Gastroesophageal sphincter (tissue), 4 donors: ENCODE measurements at regions not wholly inside any gene's neighbourhood (a gene's known extent, or its start where the extent isn't known, plus 50 kb on each side); places are given as distances from the start of the nearest gene placed in this dataset.

Source experiments
- ATAC-seq: fragments of 150-250 bp; one replicate; pipeline ENCODE4 v1.9.1; 2016; ENCODE audit warnings: mild to moderate bottlenecking, moderate library complexity
- H3K27ac ChIP-seq, 4 donors: fragments of 200-600 bp; sonication (generic) in 3 of 4; 1 replicate in 3 of 4; 2 replicates in 1 of 4; pipeline ENCODE4 v1.5.1; 2016 to 2019
- H3K27me3 ChIP-seq: fragments of 200-600 bp; sonication (generic); one replicate; pipeline ENCODE4 v1.5.1; 2019
- H3K36me3 ChIP-seq, 2 donors: fragments of 200-600 bp; sonication (generic); one replicate each; pipeline ENCODE4 v1.5.1; 2019; ENCODE audit warnings: control low read depth in 1 of 2
- H3K4me1 ChIP-seq, 3 donors: fragments of 200-600 bp; sonication (generic); 1 replicate in 2 of 3; 2 replicates in 1 of 3; pipeline ENCODE4 v1.5.1; 2016 to 2019; ENCODE audit warnings: control low read depth in 2 of 3
- H3K4me3 ChIP-seq, 2 donors: fragments of 200-600 bp; sonication (generic); one replicate each; pipeline ENCODE4 v1.5.1; 2019; ENCODE audit warnings: mild to moderate bottlenecking in 1 of 2, moderate library complexity in 1 of 2
- H3K9me3 ChIP-seq, 3 donors: fragments of 200-600 bp; sonication (generic); one replicate each; pipeline ENCODE4 v1.5.1; 2017 to 2019; ENCODE audit warnings: control low read depth in 2 of 3
- EP300 ChIP-seq: sonication (generic); formaldehyde crosslinking; IDR thresholded peaks from one replicate; pipeline ENCODE4 v1.6.1; 2017; ENCODE audit warnings: antibody characterized with exemption, mild to moderate bottlenecking
- POLR2A ChIP-seq, 2 donors: fragments of 450-650 bp; IDR thresholded peaks; one replicate each; pipeline ENCODE4 v1.6.1; 2017; ENCODE audit warnings: antibody characterized with exemption in 2 of 2, mild to moderate bottlenecking in 2 of 2, moderate library complexity in 1 of 2
- POLR2AphosphoS5 ChIP-seq: sonication (generic); formaldehyde crosslinking; IDR thresholded peaks from one replicate; pipeline ENCODE4 v1.6.1; 2017; ENCODE audit warnings: antibody characterized with exemption
- WGBS, 2 donors: methylation state at CpG; one replicate each; pipeline ENCODE4 v1.1.5; 2018; ENCODE audit warnings: low coverage in 1 of 2; 5-methylcytosine and 5-hydroxymethylcytosine counted together
- TF ChIP-seq, protein P1 (sequence below), 4 experiments: fragments of 200-600 bp in 2 of 4; fragments of 450-650 bp in 2 of 4; sonication (generic) in 1 of 4; IDR thresholded peaks; one replicate each; pipeline ENCODE4 v1.5.1; 2017 to 2019; ENCODE audit warnings: antibody characterized with exemption in 4 of 4, mild to moderate bottlenecking in 2 of 4, moderate library complexity in 2 of 4

DNA sequence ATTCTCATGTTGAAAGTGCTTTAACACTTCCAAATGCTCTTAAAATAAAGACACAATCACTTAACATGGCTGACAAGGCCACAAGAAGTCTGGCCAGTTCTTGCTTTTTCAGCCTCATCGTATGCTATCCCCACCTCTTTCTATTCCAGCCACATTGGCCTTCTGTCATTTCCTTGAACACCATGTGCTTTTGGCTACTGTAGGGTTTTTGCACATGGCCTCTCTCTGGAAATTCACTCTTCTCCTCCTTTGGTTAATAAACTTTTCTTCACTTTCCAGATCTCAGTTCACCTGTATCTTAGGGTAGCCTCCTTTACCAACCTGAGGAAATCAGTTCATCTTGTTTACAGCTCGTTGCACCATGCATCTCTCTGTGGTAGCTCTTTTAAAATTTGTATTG is 450.5 kb upstream of the MEX3C start:
- H3K36me3 ChIP-seq: no peaks in the 10 kb centered on the region
- TF ChIP-seq POLR2AphosphoS5: no peak
- no peak for TF ChIP-seq POLR2A (IDR thresholded peaks at IDR 0.05)
- no peak for TF ChIP-seq EP300
- TF ChIP-seq, protein P1, sequence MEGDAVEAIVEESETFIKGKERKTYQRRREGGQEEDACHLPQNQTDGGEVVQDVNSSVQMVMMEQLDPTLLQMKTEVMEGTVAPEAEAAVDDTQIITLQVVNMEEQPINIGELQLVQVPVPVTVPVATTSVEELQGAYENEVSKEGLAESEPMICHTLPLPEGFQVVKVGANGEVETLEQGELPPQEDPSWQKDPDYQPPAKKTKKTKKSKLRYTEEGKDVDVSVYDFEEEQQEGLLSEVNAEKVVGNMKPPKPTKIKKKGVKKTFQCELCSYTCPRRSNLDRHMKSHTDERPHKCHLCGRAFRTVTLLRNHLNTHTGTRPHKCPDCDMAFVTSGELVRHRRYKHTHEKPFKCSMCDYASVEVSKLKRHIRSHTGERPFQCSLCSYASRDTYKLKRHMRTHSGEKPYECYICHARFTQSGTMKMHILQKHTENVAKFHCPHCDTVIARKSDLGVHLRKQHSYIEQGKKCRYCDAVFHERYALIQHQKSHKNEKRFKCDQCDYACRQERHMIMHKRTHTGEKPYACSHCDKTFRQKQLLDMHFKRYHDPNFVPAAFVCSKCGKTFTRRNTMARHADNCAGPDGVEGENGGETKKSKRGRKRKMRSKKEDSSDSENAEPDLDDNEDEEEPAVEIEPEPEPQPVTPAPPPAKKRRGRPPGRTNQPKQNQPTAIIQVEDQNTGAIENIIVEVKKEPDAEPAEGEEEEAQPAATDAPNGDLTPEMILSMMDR (IDR thresholded peaks at IDR 0.05): no peak
- H3K27ac ChIP-seq: no peak overlapping the region
- no peak for ATAC-seq
- 62 to 80% methylated on average over 2 of the region's 2 CpGs for WGBS, 2 donors
- no peak overlapping the region for H3K4me3 ChIP-seq
- no peaks in the 10 kb centered on the region for H3K4me1 ChIP-seq
- H3K9me3 ChIP-seq: no peaks in the 10 kb centered on the region
- H3K27me3 ChIP-seq: no peaks in the 10 kb centered on the region

DNA sequence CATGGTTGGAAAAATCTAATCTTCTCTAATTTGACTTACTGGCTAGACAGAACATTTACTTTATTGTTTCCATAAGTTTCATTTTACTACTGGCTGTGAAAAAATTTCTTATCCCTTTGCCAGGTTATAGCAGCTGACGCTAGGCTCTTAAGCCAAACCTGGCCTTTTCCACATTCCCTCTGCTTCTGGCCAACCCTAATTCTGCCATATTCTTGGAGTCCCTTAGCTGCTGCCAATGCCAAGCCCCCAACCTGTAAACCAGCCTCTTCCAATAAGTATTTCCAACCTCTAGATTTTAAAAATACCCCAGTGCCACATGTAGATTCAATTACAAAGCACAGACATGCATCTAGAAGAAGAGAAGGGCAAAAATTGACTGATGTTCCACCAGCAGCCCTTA is 452.3 kb upstream of the MEX3C start:
- Histone ChIP-seq H3K36me3 (no peaks in the 10 kb centered on the region), H3K27ac (no peak overlapping the region), H3K4me1 (no peaks in the 10 kb centered on the region), H3K4me3 (no peak overlapping the region), H3K9me3 (no peaks in the 10 kb centered on the region), H3K27me3 (peaks cover 4% of the 10 kb centered on the region)
- WGBS, 2 donors: 62 to 89% methylated on average over 1 of the region's 1 CpG
- TF ChIP-seq EP300 (no peak), POLR2A (IDR thresholded peaks at IDR 0.05) (no peak), POLR2AphosphoS5 (no peak)
- TF ChIP-seq, protein P1 (IDR thresholded peaks at IDR 0.05): no peak
- no peak for ATAC-seq

DNA sequence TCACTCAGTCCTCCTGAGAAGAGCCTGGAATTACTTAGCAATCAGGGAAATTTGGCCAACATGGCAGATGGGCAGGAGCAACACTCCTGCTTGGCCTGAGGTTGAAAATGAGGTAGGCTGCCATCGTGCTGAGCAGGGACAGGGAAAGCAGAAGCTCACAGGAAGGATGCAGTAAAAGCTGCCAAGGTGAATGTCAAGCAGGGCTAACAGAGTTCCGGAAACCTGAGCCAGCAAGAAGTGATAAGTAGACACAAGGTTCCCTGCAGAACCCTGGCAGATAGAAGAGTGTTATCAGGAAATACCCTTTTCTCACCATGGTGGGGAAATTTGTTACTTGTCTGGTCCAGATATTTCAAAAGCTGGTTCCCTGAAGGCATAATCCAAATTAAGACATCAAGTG is 454.3 kb upstream of the MEX3C start:
- TF ChIP-seq POLR2A (IDR thresholded peaks at IDR 0.05) (no peak), EP300 (no peak), POLR2AphosphoS5 (no peak)
- TF ChIP-seq, protein P1 (IDR thresholded peaks at IDR 0.05): no peak
- Histone ChIP-seq H3K36me3 (no peaks in the 10 kb centered on the region), H3K4me1 (no peaks in the 10 kb centered on the region), H3K27ac (no peak overlapping the region), H3K9me3 (no peaks in the 10 kb centered on the region), H3K27me3 (peaks cover 4% of the 10 kb centered on the region), H3K4me3 (no peak overlapping the region)
- 30 to 65% methylated on average over 1 to 2 of the region's 2 CpGs for WGBS, 2 donors
- ATAC-seq: no peak

DNA sequence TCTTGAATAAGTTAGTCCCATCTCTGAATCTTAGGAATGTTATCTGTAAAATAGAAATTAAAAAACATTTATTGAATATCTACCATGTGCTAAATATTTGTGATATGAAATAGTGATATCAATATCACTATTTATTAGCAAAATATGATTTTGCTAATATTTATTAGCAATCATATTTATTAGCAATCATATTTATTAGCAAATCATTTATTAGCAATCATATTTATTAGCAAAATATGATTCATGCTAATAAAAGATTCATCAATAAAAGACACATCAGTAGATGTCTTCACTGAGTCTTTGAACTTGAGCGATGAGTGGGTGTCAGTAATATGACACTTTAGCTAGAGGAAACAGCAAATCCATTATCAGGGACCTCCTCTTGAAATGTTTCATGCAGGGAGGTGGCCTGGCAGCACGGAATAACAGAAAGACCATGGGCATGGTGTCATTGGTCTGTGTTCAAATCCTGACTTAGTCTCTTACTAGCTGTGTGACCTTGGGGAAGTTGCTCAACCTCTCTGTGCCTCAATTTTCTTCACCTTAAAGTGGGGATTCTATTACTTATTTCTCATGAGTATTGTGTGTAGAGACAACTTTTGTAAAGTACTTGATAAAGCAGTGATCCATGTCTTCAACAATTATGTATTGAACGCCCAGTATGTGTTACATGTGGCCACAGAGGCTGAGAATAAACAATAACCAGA is 456.2 kb upstream of the MEX3C start:
- no peak for TF ChIP-seq POLR2AphosphoS5
- WGBS, 2 donors: 77 to 100% methylated on average over 1 to 3 of the region's 3 CpGs
- ATAC-seq: no peak

DNA sequence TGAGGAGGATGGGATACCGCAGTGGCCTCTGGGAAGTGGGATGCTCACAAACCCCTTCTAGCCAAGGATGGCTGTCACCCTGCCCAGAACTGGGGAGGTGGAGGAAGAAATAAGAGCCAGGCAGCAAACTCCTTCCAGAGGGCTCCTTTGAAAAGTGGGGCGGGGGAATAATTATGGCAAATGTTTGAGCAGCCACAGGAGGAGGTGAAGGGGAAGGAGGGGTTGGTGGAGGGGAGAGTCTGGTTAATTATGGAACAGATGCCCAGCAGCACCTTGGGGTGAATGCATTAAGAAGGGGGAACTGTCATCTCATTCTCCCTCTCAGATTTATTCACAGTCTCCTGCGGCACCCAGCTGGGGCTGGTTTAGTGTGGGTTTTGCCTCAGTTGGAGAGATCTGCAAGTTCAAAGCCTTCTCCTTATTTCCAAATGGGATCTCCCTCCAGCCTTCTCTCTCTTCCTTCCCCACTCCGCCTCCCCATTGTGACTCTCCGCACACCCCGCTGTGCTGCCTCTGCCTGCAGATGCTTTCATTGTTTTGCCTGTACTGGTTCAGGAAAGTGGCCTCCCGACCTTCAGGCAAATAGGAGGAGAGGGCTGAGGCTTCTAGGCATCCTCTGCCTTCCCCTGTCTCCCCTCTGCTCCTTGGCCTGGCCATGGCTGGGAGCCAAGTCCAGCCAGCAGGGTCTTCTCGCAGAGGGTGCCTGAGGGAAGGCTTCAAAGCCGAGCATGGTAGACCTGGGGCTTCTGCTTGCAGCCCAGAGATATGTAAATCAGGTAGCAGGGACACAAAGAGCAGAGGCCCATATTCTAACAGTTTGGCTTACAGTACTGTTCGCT is 457.2 kb upstream of the MEX3C start:
- 57 to 61% methylated on average over 1 to 6 of the region's 10 CpGs for WGBS, 2 donors
- H3K9me3 ChIP-seq: no peaks in the 10 kb centered on the region
- H3K27ac ChIP-seq: no peak overlapping the region
- no peaks in the 10 kb centered on the region for H3K4me1 ChIP-seq
- no peaks in the 10 kb centered on the region for H3K36me3 ChIP-seq
- no peak overlapping the region for H3K4me3 ChIP-seq
- TF ChIP-seq POLR2AphosphoS5 (no peak), POLR2A (IDR thresholded peaks at IDR 0.05) (no peak), EP300 (no peak)
- TF ChIP-seq, protein P1 (IDR thresholded peaks at IDR 0.05): no peak
- H3K27me3 ChIP-seq: peaks cover 13% of the 10 kb centered on the region
- no peak for ATAC-seq

More for the DNA sequence above, 456.2 kb upstream of the MEX3C start:
- H3K9me3 ChIP-seq: no peaks in the 10 kb centered on the region
- H3K27ac ChIP-seq: no peak overlapping the region
- H3K4me1 ChIP-seq: no peaks in the 10 kb centered on the region
- no peaks in the 10 kb centered on the region for H3K36me3 ChIP-seq
- H3K27me3 ChIP-seq: peaks cover 4% of the 10 kb centered on the region
- no peak overlapping the region for H3K4me3 ChIP-seq
